Activated T-cell treated with anti-CD3 and anti-CD28 coated beads for 24 hours (primary cell): ENCODE measurements at regions not wholly inside any gene's neighbourhood (a gene's known extent, or its start where the extent isn't known, plus 50 kb on each side); places are given as distances from the start of the nearest gene placed in this dataset.
"Not testable (repeated sequence)": the region's sequence is repeated elsewhere in the genome, so short reads cannot be mapped to it uniquely, and the experiment has no call there.

Experiments
- DNase-seq: peaks from one replicate; pipeline ENCODE4 v3.0.0-alpha.2; 2020; ENCODE audit warnings: low read depth

- DNase-seq = no peak
These were observed 124.6 kb upstream of the ZEB2 start for GRCh38 chr2:144644549-144644948.

DNA sequence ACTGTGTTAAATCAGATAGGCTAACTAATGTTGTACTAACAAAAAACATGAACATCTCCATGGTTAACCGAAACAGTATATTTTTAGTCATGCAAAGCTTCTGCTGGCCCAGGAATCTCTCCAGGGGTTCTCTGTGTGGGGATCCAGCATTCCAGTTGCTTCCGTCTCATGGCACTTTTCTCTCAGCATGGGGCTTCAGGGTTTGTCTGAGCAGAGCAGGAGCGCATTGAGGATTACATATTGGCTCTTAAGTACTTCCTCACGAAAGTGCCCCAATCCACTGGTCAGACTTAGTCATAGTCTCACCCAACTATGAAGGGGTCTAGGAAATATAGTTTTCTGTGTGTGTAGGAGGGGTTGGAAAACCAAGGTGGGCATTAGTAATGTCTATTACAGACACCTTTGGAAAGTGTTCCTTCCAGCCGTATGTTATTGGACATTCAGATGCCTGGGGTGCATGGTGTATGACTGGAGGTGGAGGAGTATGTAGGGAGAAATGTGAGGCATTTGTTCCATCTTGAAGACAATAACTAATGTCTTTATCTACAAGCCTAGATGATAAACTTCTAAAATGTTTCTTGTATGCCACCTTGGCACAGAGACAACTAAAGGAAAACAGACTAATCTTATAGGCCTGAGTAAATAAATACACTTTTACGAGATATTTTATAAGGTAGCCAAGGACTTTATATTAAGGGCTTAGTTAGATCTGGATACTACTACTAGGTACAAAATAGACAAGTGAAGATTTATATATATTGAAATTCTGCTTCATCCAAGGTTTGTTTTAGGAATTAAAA is 123.8 kb upstream of the ZEB2 start:
- DNase-seq = no peak

DNA sequence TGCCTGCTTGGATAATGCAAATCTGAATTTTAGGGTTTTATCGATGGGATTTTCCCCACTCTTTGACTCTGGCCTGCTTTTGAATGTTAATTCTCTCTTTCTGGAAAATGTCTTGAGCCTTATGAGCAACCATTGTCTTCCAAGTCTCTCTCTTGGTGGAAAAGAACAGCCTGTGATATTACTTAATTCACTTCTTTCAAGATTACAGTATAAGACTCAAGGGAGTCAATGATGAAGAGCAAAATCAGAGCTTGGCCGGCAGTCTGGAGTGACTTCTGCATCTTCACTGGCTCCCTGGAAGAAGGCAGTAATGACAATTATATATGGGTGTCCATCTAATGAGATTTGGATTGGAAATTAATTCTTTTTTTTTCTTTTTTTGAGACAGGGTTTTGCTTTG is 122.9 kb upstream of the ZEB2 start:
- no peak for DNase-seq

DNA sequence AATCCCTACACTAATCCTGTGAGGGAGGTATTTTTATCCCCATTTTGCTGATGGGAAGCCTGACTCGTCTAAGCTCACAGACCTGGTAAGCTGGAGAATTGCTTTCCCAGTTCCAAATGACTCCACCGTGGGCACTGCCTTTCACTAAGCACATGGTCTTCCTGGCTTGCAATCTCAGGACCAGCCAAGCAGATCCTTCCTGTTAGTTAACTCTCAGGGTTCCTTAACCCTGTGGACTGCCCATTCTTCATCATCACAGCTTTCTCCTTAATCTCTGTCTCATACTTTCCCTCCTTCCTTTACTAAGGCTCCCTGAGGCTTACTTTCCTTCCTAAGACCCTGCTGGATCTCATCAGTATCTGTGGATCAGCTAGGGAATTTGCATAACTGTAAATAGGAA is 122.2 kb upstream of the ZEB2 start:
- no peak for DNase-seq

DNA sequence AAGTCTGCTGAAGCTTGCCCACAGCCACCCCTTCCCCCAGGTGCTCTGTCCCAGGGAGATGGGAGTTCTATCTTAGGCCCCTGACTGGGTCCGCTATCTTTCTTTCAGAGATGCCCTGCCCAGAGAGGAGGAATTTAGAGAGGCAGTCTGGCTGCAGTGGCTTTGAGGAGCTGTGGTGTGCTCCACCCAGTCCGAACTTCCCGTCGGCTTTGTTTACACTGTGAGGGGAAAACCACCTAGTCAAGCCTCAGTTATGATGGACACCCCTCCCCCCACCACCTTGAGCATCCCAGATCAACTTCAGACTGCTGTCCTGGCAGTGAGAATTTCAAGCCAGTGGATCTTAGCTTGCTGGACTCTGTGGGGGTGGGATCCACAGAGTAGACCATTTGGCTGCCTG is 118.3 kb upstream of the ZEB2 start:
- not testable (repeated sequence) for DNase-seq

GRCh38 chr2:144636860-144637259 is 116.9 kb upstream of the ZEB2 start:
- DNase-seq = not testable (repeated sequence)

- DNase-seq = no peak
These were observed 112.9 kb upstream of the ZEB2 start for GRCh38 chr2:144632809-144633208.

DNA sequence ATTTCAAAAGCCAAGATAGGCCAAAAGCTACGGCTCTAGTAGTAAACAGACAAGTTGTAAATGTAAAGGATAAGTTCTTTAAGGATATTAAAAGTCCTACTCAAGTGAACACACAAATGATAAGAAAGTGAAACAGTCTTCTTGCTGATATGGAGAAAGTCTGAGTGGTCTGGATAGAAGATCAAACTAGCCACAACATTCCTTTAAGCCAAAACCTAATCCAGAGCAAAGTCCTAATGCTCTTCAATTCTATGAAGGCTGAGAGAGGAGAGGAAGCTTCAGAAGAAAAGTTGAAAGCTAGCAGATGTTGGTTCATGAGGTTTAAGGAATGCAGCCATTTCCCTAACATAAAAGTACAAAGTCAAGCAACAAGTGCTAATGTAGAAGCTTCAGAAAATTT is 111.7 kb upstream of the ZEB2 start:
- DNase-seq = no peak

GRCh38 chr2:144630459-144631215 is 110.7 kb upstream of the ZEB2 start:
- no peak for DNase-seq

DNA sequence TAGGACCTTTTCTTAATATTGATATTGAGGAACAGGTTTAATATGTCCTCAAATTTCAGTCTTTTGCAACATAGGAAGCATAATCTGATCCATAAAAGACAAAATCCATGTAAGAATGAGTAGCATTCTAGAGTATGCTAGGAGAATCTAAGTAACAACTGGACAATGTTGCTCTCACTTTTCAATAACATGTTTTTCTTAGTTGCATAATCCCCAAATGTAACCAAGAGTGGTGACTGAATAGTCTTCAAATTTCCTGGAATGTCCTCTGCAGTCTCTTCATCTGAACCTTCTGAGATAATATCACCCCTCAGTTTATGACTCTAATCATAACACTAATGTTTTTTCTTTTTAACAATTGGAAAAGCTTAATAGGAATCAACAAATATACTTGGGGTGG is 110.0 kb upstream of the ZEB2 start:
- no peak for DNase-seq

DNA sequence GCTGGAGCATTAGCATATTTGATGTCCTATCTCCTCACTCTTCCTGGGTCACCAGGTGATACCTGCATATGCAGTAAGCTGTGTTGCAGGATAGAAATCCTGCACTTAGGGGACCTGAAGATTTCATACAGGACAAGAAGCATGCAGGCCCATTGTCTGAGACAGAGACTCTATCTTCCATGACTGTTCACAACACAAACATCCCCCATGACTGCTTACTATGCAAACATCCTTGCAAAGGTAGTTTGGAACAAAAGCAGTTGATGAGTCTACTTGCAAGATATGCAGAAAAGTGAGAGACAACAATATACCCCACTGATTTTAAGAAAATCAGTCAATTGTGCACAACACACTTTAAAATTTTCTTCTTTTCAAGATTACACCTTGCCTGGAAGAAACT is 108.6 kb upstream of the ZEB2 start:
- no peak for DNase-seq

DNA sequence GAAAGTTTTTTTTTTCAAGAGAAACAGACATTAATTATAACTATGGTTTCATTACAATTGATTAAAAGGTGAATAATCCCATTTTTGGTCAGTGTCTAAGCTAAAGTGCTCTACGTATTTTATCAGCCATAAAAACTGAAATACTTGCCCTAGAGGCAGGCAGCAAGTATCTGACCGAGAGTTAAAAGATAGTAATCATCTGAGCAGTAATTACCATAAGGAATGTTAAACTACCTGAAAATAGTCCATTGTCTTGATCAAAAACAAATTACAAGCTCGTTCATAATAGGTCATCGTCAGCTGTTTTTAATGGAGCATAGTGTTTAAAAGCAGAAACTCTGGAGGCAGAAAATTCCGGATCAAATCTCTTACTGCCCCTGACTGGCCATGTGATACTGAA is 105.7 kb upstream of the ZEB2 start:
- DNase-seq = no peak

- DNase-seq = no peak
These were observed 105.3 kb upstream of the ZEB2 start for GRCh38 chr2:144625226-144625625.

- no peak for DNase-seq
These were observed 104.5 kb upstream of the ZEB2 start for GRCh38 chr2:144624451-144624850.

- DNase-seq = not testable (repeated sequence)
These were observed 102.5 kb upstream of the ZEB2 start for GRCh38 chr2:144622373-144622772.

GRCh38 chr2:144621266-144621665 is 101.3 kb upstream of the ZEB2 start:
- DNase-seq = no peak

DNA sequence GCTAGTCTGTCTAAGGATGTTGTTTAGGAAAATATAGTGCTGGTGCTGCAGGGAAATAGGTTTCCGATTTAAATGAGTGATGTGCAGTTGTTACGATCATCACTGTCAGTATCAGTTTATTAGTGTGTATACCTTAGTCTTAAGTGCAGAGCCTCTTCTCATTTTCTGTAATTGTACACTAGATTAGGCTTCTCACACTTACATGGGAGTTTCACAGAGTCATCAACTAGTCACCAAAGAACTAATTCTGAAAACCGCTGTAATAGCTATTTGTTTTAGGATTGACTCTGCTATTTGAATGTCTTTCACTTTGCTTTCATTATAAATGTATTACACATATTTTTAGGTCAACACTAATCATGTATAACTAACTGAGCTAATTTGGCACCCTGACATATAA is 99.8 kb upstream of the ZEB2 start:
- no peak for DNase-seq

DNA sequence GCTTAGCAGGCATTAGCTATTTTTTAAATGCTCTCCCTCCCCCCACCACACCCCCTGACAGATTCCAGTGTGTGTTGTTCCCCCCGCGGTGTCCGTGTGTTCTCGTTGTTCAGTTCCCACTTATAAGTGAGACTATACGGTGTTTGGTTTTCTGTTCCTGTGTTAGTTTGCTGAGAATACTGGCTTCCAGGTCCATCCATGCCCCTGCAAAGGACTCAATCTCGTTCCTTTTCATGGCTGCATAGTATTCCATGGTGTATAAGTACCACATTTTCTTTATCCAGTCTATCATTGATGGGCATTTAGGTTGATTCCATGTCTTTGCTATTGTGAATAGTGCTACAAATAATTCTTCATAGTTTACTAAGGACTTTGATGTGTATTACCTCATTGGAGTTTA is 97.3 kb upstream of the ZEB2 start:
- not testable (repeated sequence) for DNase-seq

GRCh38 chr2:144615866-144616565 is 96.1 kb upstream of the ZEB2 start:
- DNase-seq = no peak

DNA sequence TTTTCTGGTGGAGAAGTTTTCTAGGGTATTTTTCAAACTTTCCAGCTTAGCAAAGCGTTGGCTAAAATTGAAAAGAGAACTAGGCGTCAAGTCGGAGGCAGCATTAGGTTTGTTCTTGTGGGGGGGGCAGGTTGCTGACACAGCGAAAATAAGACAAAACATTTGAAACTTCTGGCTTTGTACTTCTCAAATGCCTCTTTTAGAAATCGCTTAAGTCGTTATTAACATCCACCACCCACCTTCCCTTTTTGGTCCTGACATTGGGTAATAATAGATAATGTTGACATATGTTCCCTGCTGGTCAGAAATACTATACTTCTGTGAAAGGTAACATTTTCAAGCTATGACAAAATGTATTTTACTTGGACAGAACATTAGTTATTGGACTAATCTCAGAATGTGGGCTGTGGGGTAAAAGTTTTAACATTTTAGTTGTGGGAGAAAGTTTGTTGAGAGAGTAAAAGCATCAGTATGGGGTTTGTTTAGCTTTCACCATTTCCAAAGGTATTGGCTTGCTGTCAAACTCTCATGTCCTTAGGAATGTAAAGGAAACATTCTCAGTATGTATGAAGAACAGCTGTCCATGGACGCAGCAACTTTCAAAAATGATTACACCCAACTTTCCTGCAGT is 88.1 kb upstream of the ZEB2 start:
- no peak for DNase-seq

- no peak for DNase-seq
These were observed 87.2 kb upstream of the ZEB2 start for GRCh38 chr2:144607099-144607498.

DNA sequence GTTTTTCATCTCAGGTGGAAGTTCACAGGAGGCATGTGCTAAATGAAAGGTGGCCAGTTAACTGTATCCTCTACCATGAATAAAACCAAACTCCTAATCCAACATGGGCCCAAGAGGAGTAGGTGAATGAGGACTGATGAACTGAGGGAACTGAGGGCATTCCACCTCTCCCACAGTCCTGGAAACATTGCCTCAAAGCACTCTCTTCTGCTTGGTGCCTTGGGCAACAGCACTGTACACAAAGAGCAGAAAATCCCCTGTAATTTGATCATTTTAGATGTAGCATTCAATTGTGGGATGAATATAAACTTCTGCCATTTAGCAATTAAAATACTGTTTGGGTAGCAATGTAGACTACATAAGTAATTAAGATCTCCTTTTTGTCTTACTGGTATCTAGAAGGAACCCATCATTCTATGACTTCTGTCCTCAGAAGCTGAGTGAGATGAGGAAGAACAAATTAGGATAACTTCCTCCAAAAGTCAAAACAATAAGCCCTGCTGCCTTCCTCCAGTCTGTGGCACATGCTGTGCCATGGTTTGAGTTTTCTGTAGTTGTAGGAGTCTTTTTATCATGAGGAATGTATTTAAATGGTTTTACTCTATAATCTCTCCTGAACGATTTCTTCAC is 86.7 kb upstream of the ZEB2 start:
- no peak for DNase-seq
